Uterus (tissue), 3 donors: ENCODE measurements at regions not wholly inside any gene's neighbourhood (a gene's known extent, or its start where the extent isn't known, plus 50 kb on each side); places are given as distances from the start of the nearest gene placed in this dataset.

ENCODE experiments used
- DNase-seq, 2 donors: peaks; one replicate each; pipeline ENCODE4 v3.0.0-alpha.2; 2019 to 2020
- H3K27ac ChIP-seq, 2 donors: fragments of 200-600 bp; sonication (generic); 1 replicate in 1 of 2; 2 replicates in 1 of 2; pipeline ENCODE4 v1.5.1; 2016 to 2018
- H3K27me3 ChIP-seq, 2 donors: fragments of 200-600 bp; sonication (generic); one replicate each; pipeline ENCODE4 v1.5.1; 2018 to 2019; ENCODE audit warnings: control low read depth in 1 of 2
- H3K36me3 ChIP-seq, 2 donors: fragments of 200-600 bp; sonication (generic); one replicate each; pipeline ENCODE4 v1.5.1; 2019; ENCODE audit warnings: control low read depth in 1 of 2
- H3K4me1 ChIP-seq, 2 donors: fragments of 200-600 bp; sonication (generic); one replicate each; pipeline ENCODE4 v1.5.1; 2018 to 2019; ENCODE audit warnings: control low read depth in 1 of 2
- H3K4me3 ChIP-seq, 2 donors: fragments of 200-600 bp; sonication (generic); 1 replicate in 1 of 2; 2 replicates in 1 of 2; pipeline ENCODE4 v1.5.1; 2018 to 2019; ENCODE audit warnings: mild to moderate bottlenecking in 1 of 2
- H3K9me3 ChIP-seq, 2 donors: fragments of 200-600 bp; sonication (generic); one replicate each; pipeline ENCODE4 v1.5.1; 2019; ENCODE audit warnings: control low read depth in 1 of 2
- POLR2A ChIP-seq, 2 donors: fragments of 450-650 bp; IDR thresholded peaks; one replicate each; pipeline ENCODE4 v1.6.1; 2016; ENCODE audit warnings: antibody characterized with exemption in 2 of 2, mild to moderate bottlenecking in 1 of 2, moderate library complexity in 1 of 2
- intact Hi-C: fragments of 100-400 bp; cut with DNase I; formaldehyde crosslinking; loops from one replicate; pipeline ENCODE4 v1.15.1; 2023; ENCODE audit warnings: low total_unique reads
- TF ChIP-seq, protein P1 (sequence below), 4 experiments: fragments of 200-600 bp in 2 of 4; fragments of 450-650 bp in 2 of 4; sonication (generic) in 2 of 4; IDR thresholded peaks; one replicate each; pipeline ENCODE4 v1.5.1; 2016 to 2019; ENCODE audit warnings: antibody characterized with exemption in 4 of 4, mild to moderate bottlenecking in 2 of 4, moderate library complexity in 1 of 4
- donor health status: DM: yes; HTN: yes; CAD: no.

DNA sequence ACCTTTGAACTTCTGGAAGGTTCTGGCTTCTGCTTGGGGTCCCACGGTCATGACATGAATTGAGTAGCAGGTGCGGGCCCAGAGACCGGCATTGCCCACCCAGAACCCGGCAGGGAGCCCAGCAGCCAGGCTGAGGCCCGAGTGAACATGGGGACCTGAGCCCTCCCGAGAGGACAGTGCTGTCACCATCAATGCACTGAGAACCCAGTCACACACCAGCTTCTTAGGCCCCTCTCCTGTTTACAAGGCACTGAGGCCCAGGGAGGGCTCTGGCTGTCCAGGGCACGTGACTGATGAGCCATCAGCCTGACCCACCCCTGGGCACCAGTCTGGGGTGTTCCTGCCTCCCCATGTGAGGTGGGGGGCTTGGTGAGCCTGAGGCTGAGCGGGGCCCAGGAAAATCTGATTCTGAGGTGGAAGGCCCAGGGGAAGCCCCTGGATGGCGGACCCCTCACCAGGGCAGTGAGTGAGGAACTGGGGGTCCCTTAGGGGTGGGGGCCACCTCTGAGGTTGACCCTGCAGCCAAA, 60.3 kb upstream of the RNU6ATAC start:
- intact Hi-C loops: no loop called here
- H3K4me1 ChIP-seq: no peaks in the 10 kb centered on the region
- no peaks in the 10 kb centered on the region for H3K36me3 ChIP-seq
- H3K27me3 ChIP-seq: no peaks in the 10 kb centered on the region
- no peak overlapping the region for H3K4me3 ChIP-seq
- H3K27ac ChIP-seq: no peak overlapping the region
- no peak for DNase-seq
- TF ChIP-seq POLR2A (IDR thresholded peaks at IDR 0.05): no peak
- TF ChIP-seq, protein P1, sequence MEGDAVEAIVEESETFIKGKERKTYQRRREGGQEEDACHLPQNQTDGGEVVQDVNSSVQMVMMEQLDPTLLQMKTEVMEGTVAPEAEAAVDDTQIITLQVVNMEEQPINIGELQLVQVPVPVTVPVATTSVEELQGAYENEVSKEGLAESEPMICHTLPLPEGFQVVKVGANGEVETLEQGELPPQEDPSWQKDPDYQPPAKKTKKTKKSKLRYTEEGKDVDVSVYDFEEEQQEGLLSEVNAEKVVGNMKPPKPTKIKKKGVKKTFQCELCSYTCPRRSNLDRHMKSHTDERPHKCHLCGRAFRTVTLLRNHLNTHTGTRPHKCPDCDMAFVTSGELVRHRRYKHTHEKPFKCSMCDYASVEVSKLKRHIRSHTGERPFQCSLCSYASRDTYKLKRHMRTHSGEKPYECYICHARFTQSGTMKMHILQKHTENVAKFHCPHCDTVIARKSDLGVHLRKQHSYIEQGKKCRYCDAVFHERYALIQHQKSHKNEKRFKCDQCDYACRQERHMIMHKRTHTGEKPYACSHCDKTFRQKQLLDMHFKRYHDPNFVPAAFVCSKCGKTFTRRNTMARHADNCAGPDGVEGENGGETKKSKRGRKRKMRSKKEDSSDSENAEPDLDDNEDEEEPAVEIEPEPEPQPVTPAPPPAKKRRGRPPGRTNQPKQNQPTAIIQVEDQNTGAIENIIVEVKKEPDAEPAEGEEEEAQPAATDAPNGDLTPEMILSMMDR (IDR thresholded peaks at IDR 0.05): no peak
- H3K9me3 ChIP-seq: no peaks in the 10 kb centered on the region

DNA sequence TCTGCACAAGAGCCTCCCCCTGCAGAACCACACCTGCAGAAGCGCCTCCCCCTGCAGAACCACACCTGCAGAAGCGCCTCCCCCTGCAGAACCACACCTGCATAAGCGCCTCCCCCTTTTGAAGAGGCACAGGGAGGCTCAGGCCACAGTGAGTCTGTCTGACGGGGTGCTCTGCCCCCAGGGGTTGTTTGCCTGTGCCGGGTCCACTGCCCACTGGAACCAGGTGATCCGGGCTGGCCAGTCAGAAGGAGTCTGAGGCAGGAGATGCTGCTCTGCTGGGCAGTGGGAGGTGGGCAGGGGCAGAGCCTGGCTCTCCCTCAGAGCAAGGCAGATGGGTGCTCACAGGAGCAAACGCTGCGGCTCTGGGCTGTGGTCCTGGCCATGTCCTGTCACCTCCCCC, 60.8 kb upstream of the RNU6ATAC start:
- H3K27ac ChIP-seq: no peak overlapping the region
- intact Hi-C loops: no loop called here
- no peaks in the 10 kb centered on the region for H3K36me3 ChIP-seq
- TF ChIP-seq POLR2A (IDR thresholded peaks at IDR 0.05): no peak
- TF ChIP-seq, protein P1 (IDR thresholded peaks at IDR 0.05): no peak
- no peaks in the 10 kb centered on the region for H3K9me3 ChIP-seq
- no peaks in the 10 kb centered on the region for H3K4me1 ChIP-seq
- H3K4me3 ChIP-seq: no peak overlapping the region
- no peak for DNase-seq
- H3K27me3 ChIP-seq: no peaks in the 10 kb centered on the region

DNA sequence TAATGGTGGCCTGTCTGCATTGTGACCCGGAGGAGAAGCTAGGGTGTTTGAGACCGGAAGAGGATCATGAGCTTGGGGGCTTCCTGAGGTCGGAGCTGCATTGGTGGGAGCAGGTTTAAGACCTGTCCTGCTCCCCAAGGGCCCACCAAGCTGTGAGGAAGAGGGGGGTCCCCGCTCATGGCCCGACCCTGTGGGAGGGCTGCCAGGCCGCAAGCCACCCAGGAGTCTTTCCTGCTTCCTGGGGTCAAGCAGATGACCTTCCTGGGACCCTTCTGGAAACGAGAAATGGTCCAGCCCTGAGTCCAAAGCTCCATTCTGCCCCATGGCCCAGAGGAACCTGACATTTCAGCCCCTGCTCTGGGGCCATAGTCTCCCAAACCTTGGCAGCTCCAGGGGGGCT, 61.5 kb upstream of the RNU6ATAC start:
- intact Hi-C loops: no loop called here
- Histone ChIP-seq H3K36me3 (no peaks in the 10 kb centered on the region), H3K9me3 (no peaks in the 10 kb centered on the region), H3K27ac (no peak overlapping the region), H3K27me3 (no peaks in the 10 kb centered on the region), H3K4me1 (peaks cover 0 to 3% of the 10 kb centered on the region in 2 donors), H3K4me3 (no peak overlapping the region)
- TF ChIP-seq, protein P1 (IDR thresholded peaks at IDR 0.05): no peak
- no peak for TF ChIP-seq POLR2A (IDR thresholded peaks at IDR 0.05)
- DNase-seq: no peak

DNA sequence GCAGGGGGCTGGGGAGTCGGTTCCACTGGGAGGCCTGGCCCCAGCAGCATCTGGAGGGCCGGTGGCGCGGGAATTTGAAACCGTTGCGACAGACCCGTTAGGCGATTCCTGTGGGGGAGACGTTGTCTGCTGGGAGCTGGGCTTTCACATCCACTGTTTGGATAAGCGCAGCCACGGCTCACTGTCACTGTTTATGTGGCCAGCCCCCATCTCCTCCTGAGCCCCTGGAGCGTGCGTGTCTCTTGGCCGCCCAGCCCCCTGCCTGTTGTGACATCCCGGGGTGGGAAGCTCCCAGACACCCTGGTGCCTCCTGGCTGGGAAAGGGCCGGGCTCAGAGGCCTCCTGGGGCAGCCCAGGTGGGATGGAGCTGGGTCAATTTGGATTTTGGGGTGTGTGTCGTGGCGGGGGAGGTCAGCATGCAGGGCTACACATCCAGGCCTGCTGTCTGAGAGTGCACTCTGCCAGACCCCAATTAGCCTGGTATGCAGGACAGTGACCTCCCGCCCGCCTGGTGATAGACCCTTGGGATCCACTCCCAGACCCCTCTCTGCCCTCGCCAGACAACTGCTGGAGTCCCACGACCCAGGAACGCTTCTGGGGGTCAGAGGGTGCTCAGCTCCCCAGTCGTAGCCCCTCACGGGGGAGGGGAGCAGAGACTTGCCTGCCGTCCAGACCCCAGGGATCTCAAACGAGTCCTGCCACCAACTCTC, 62.0 kb upstream of the RNU6ATAC start:
- peak in 1 of 2 donors; percentile 52 for DNase-seq
- Histone ChIP-seq H3K27ac (no peak overlapping the region), H3K4me3 (no peak overlapping the region), H3K27me3 (no peaks in the 10 kb centered on the region), H3K9me3 (no peaks in the 10 kb centered on the region), H3K4me1 (peaks cover 0 to 9% of the 10 kb centered on the region in 2 donors), H3K36me3 (no peaks in the 10 kb centered on the region)
- no peak for TF ChIP-seq POLR2A (IDR thresholded peaks at IDR 0.05)
- TF ChIP-seq, protein P1 (IDR thresholded peaks at IDR 0.05): no peak
- intact Hi-C loops: no loop called here
